HL-60/S4 treated with phorbol 12-myristate 13-acetate at 8.2 ng/mL for 4 days and 3 days (cell line): ENCODE measurements at regions not wholly inside any gene's neighbourhood (a gene's known extent, or its start where the extent isn't known, plus 50 kb on each side); places are given as distances from the start of the nearest gene placed in this dataset.

ENCODE experiments used
- in situ Hi-C: fragments of 300-500 bp; cut with MboI; formaldehyde crosslinking; loops from 2 replicates; pipeline ENCODE4 v1.15.0; 2022; ENCODE audit warnings: low sequenced_read_pairs

GRCh38 chr11:112354364-112354763, 93.7 kb upstream of the PLET1 start:
- in situ Hi-C loops, result no loop called here

GRCh38 chr11:112355726-112356125, 95.1 kb upstream of the PLET1 start:
- in situ Hi-C loops, result no loop called here

GRCh38 chr11:112357488-112357887, 96.8 kb upstream of the PLET1 start:
- in situ Hi-C loops, result no loop called here

- in situ Hi-C loops, result no loop called here
Observed at GRCh38 chr11:112361396-112361795, 100.7 kb upstream of the PLET1 start.

GRCh38 chr11:112363527-112363926, 102.9 kb upstream of the PLET1 start:
- in situ Hi-C loops, result no loop called here

- in situ Hi-C loops, result no loop called here
Observed at GRCh38 chr11:112364962-112365481, 104.4 kb upstream of the PLET1 start.

GRCh38 chr11:112366012-112366411, 105.4 kb upstream of the PLET1 start:
- in situ Hi-C loops, result no loop called here

- in situ Hi-C loops, result no loop called here
Observed at GRCh38 chr11:112366777-112367176, 106.1 kb upstream of the PLET1 start.

- in situ Hi-C loops, result no loop called here
Observed at GRCh38 chr11:112367461-112367860, 106.8 kb upstream of the PLET1 start.

GRCh38 chr11:112367895-112368294, 107.2 kb upstream of the PLET1 start:
- in situ Hi-C loops, result no loop called here

- in situ Hi-C loops, result no loop called here
Observed at GRCh38 chr11:112368381-112368780, 107.7 kb upstream of the PLET1 start.

GRCh38 chr11:112369374-112369773, 108.7 kb upstream of the PLET1 start:
- in situ Hi-C loops, result no loop called here

- in situ Hi-C loops, result no loop called here
Observed at GRCh38 chr11:112369916-112370315, 109.3 kb upstream of the PLET1 start.

- in situ Hi-C loops, result no loop called here
Observed at GRCh38 chr11:112374486-112375140, 114.0 kb upstream of the PLET1 start.

- in situ Hi-C loops, result no loop called here
Observed at GRCh38 chr11:112377946-112378345, 117.3 kb upstream of the PLET1 start.

GRCh38 chr11:112380464-112380863, 119.8 kb upstream of the PLET1 start:
- in situ Hi-C loops, result no loop called here

GRCh38 chr11:112381578-112381977, 120.9 kb upstream of the PLET1 start:
- in situ Hi-C loops, result no loop called here

- in situ Hi-C loops, result no loop called here
Observed at GRCh38 chr11:112382561-112382960, 121.9 kb upstream of the PLET1 start.

- in situ Hi-C loops, result no loop called here
Observed at GRCh38 chr11:112388496-112388895, 127.8 kb upstream of the PLET1 start.

- in situ Hi-C loops, result no loop called here
Observed at GRCh38 chr11:112391086-112391485, 130.4 kb upstream of the PLET1 start.

GRCh38 chr11:112392904-112393303, 132.2 kb upstream of the PLET1 start:
- in situ Hi-C loops, result no loop called here

- in situ Hi-C loops, result no loop called here
Observed at GRCh38 chr11:112394304-112394703, 133.6 kb upstream of the PLET1 start.

- in situ Hi-C loops, result no loop called here
Observed at GRCh38 chr11:112396076-112396475, 135.4 kb upstream of the PLET1 start.
